NB4 (cell line): ENCODE measurements at regions not wholly inside any gene's neighbourhood (a gene's known extent, or its start where the extent isn't known, plus 50 kb on each side); places are given as distances from the start of the nearest gene placed in this dataset.

Experiments used
- DNase-seq: peaks from one replicate; pipeline ENCODE4 v3.0.0; 2010; ENCODE audit warnings: low read depth
- H3K4me3 ChIP-seq: one replicate; pipeline ENCODE4 v1.5.1; 2011; ENCODE audit warnings: mild to moderate bottlenecking, low read depth, low read length, moderate library complexity
- CTCF ChIP-seq: IDR thresholded peaks from one replicate; pipeline ENCODE4 v1.5.1; 2012; ENCODE audit warnings: low read depth, low read length
- MAX ChIP-seq: IDR thresholded peaks from 2 replicates; pipeline ENCODE4 v1.6.1; 2011; ENCODE audit warnings: low read depth, low read length
- MYC ChIP-seq: IDR thresholded peaks from 2 replicates; pipeline ENCODE4 v1.6.1; 2011; ENCODE audit warnings: low read depth, low read length
- POLR2A ChIP-seq: IDR thresholded peaks from 2 replicates; pipeline ENCODE4 v1.6.1; 2011; ENCODE audit warnings: mild to moderate bottlenecking; ENCODE audit not compliant: insufficient read length; ENCODE audit errors: extremely low read depth

- DNase-seq = no peak
- TF ChIP-seq MYC (no peak), CTCF (no peak), MAX (no peak), POLR2A (no peak)
- H3K4me3 ChIP-seq = no peak overlapping the region
Measured at GRCh38 chr11:44403587-44404273, 93.8 kb upstream of the ALX4 start.

- no peak for DNase-seq
- TF ChIP-seq MYC (no peak), CTCF (no peak), MAX (no peak), POLR2A (no peak)
- no peak overlapping the region for H3K4me3 ChIP-seq
Measured at GRCh38 chr11:44404301-44404700, 94.4 kb upstream of the ALX4 start.

- DNase-seq = no peak
- TF ChIP-seq MAX (no peak), MYC (no peak), POLR2A (no peak), CTCF (no peak)
- no peak overlapping the region for H3K4me3 ChIP-seq
Measured at GRCh38 chr11:44404736-44405395, 94.9 kb upstream of the ALX4 start.

GRCh38 chr11:44407211-44407996 is 97.5 kb upstream of the ALX4 start:
- H3K4me3 ChIP-seq = no peak overlapping the region
- DNase-seq = no peak
- no peak for TF ChIP-seq POLR2A
- TF ChIP-seq MYC = no peak
- TF ChIP-seq CTCF = no peak
- no peak for TF ChIP-seq MAX

- TF ChIP-seq MYC (no peak), CTCF (no peak), POLR2A (no peak), MAX (no peak)
- DNase-seq = no peak
- no peak overlapping the region for H3K4me3 ChIP-seq
Measured at GRCh38 chr11:44408141-44408540, 98.2 kb upstream of the ALX4 start.
